ENCODE measurements at regions not wholly inside any gene's neighbourhood (a gene's known extent, or its start where the extent isn't known, plus 50 kb on each side); places are given as distances from the start of the nearest gene placed in this dataset.

GRCh38 chr6:44062771-44063560 is 64.3 kb downstream of the MRPL14 start:
- no peak for DNase-seq

DNA sequence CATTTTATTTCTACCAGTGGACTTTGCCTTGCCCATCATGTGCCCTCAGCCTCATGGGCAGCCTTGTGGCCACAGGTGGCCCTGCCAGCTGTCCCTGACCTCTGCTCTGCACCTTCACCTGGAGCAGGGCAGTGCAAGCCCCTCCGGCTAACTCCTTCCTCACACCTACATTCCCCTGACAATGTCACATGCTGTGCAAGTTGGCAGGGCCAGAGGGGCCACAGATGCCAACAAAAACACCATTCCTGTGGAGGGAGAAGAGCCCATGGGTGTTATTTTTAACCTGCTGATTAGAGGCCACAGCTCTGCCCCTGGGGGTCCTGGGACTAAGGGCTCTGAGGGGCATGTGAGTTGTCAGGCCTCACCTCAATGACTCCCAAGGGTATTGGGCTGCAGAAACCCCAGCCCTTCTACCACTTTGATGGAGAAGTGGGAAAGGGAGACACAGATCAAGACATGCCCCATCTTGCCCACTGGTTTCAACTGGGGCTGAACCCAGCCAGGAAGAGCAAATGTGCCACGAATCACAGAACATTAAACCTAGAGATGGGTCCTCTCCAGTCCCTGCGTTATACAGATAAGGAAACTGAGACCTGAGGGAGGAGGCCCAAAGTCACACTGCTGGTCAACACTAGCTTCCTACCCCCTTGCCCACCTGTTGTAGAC is 65.0 kb downstream of the MRPL14 start:
- no peak for DNase-seq

GRCh38 chr6:44061375-44062104 is 65.7 kb downstream of the MRPL14 start:
- DNase-seq = no peak

DNA sequence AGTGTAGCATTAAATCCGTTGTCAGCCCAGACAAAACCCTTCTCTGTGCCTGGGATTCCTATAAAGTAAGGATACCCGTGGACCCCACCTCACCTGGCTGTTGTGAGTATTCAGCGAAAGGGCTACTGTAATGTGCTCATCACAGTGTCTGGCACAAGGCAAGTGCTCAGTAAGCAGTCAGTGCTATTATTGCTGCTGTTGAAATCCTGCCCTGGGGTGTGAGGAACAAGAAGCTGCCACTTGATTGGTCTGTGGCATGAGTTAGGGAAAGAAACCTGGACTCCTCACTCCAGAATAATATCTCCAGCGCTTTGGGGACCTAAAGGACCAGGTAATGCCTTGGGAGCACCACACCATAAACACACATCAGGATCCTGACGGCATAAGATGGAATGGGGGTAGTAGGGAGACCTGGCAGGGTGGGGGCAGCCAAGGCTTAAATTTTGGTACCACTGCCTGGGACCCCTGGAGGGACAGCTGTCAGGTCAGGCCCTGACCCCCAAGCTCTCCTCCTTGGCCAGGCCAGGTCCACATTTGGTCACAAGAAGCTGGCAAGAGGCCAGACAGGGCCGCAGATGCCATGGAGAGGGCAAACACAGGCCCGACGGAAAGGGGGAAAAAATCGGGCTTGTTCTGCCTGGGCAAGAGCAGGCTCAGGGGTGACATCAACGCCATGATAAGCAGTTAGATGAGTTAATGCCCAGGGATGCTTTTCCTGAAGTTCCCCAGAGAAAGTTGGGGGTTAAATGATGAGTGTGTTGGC is 66.5 kb downstream of the MRPL14 start:
- no peak for DNase-seq

DNA sequence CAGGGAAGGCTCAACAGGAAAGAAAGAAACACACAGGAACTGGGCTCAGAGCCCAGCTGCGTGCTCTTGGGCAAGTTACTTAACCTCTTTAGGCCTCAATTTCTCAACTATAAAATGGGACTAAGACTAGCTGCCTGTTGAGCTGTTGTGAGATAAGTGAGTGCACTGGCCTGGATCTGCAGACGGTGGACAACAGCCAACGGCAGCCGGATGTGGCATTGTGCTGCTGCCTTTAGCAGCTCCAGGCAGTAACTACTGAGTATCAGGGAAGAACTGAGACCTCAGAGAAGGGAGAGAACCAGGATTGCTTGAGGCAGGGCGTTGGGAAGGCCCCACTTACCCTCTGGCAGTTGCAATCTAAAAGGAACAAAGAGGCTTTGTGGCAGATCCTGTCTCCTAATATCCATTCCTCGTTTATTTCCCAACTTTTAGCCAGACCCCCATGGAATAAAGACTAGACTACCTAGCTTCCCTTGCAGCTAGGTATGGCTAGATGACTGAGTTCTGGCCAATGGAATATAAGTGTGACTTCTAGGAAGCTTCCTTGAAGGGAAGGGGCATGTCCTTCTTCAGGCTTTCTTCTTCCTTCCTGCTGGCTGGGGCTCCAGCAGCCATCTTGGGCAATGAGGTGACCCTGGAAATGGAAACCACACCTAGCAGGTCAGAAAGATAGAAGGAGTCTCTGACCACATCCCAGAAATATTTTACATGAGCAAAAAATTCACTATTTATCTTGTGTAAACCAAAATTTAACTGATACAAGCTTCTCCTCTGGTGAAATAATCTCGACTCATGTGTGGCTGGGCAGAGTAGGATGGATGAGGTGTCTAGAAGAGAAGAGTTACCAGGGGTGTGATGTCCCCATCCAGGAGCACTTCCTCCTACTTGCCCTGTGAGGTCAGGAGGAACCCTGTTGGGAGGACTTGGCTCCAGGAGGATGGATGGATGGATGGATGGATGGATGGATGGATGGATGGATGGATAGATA is 67.6 kb downstream of the MRPL14 start:
- DNase-seq = no peak

GRCh38 chr6:44058617-44059358 is 68.5 kb downstream of the MRPL14 start:
- no peak for DNase-seq

- no peak for DNase-seq
Observed at GRCh38 chr6:44057931-44058616, 69.2 kb downstream of the MRPL14 start.

DNA sequence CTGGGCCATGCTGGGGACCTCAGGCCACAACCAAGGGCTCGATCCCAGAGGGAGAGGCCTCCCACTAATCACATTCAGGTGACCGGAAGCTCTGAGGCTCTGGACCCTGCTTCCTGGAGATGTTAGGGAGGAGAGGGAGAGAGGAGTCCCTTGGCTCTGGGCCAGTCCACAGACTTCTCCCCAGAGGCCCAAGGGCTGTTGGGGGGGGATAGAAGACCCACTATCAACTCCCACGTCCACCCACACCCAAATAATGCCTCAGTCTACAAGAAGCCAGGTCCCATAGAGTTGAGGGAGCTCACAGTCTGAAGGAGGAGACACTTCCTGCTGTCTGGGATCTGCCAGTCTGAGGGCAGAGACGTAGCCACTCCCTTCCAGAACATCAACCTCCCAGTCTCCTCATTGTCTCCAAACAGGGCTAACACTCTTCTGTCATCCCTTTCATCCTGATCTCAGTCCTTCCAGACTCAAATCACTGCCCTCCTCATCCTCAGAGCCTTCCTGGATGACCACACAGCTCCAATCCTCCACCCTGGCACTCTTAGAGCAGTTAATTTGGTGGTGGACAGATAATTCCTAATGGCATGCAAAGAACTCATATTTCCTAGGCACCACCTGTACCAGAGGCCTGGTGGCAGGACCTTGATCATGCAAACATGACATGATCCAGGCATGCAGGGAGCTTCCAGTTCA is 69.9 kb downstream of the MRPL14 start:
- no peak for DNase-seq

GRCh38 chr6:44056392-44057237 is 70.6 kb downstream of the MRPL14 start:
- DNase-seq = no peak

GRCh38 chr6:44054721-44055559 is 72.3 kb downstream of the MRPL14 start:
- no peak for DNase-seq

DNA sequence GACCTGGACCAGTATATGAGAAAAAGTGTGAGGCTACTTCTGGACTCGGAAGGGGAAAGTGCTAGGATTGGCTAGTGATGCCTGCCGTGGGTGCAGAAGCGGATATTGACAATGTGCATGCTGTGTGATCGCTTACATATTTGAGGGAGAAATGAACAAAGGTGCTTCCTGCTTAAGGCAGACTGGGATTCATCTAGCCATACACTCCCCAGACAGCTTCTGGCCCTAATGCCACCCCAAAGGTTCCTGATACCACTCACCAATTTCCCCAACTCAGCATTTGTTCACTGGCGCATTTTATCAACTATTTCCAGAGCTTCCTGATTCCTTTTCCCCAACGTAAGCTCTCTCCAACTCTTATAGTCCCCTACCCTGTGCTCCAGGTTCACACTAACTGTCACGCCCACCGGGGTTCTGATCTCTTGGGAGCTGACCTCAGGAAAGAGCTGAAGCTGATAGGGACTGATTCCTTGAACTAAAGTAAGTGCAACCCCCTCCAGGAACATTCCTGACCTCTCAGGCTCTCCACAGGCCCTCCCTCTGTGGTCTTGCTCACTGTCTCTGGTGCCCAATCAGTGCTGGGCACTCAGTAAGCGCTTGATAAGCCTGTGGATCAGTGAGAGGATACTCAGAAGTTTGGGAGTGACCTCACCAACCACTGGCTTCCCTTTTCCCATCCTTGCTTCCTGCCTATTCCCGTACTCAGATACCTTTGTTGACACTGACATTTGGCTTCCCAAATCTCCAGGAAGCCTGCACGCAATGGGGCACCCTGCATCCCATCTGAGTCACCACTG is 73.3 kb downstream of the MRPL14 start:
- DNase-seq = no peak

- no peak for DNase-seq
Observed at GRCh38 chr6:44053106-44053756, 74.0 kb downstream of the MRPL14 start.

- no peak for DNase-seq
Observed at GRCh38 chr6:44052419-44053023, 74.7 kb downstream of the MRPL14 start.

- DNase-seq = no peak
Observed at GRCh38 chr6:44051515-44051914, 75.7 kb downstream of the MRPL14 start.

DNA sequence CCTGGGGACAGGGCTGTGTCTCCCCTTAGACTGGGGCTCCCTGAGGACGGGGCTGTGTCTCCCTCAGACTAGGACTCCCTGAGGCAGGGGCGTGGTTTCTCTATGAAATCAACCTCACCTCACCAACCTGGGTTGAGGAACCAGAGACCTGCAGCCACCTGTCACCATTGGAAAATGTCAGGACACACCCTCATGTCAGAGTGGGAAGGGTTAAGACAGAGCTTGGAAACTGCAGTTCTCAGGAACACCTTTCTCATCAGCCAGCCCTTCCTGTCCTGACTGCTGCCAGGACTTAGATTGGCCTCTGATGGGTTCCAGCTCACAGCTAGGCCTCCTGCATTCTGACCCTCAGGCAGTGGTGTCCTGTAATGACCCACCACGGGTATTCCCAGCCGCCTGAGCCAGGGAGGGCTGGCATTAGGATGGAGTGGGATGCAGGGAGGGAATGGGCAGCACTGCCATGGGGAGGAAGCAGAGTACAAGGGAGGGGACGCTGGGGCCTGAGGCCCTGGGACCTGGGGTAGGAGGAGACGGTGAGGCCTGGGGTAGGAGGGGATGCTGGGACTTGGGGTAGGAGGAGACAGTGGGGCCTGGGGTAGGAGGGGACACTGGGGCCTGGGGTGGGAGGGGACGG is 76.3 kb downstream of the MRPL14 start:
- no peak for DNase-seq

All from GF-D8 (cell line).